IPS-18c (cell line): ENCODE measurements at regions not wholly inside any gene's neighbourhood (a gene's known extent, or its start where the extent isn't known, plus 50 kb on each side); places are given as distances from the start of the nearest gene placed in this dataset.
"Not testable (repeated sequence)": the region's sequence is repeated elsewhere in the genome, so short reads cannot be mapped to it uniquely, and the experiment has no call there.

Experiments used
- H3K4me3 ChIP-seq: 2 replicates; pipeline ENCODE4 v1.7.0; 2013; ENCODE audit warnings: low read depth, mild to moderate bottlenecking, low read length, moderate library complexity; ENCODE audit not compliant: insufficient read depth
- H3K9me3 ChIP-seq: one replicate; pipeline ENCODE4 v1.6.1; 2013; ENCODE audit warnings: mild to moderate bottlenecking, low read length, moderate library complexity; ENCODE audit not compliant: control insufficient read depth, insufficient read depth

GRCh38 chr6:112649853-112650252 lies 302.7 kb downstream of the RFPL4B start:
- no peak overlapping the region for H3K4me3 ChIP-seq
- no peaks in the 10 kb centered on the region for H3K9me3 ChIP-seq

GRCh38 chr6:112651239-112651638 lies 304.1 kb downstream of the RFPL4B start:
- no peak overlapping the region for H3K4me3 ChIP-seq

GRCh38 chr6:112659912-112660311 lies 312.8 kb downstream of the RFPL4B start:
- no peaks in the 10 kb centered on the region for H3K9me3 ChIP-seq
- H3K4me3 ChIP-seq, result no peak overlapping the region

More at GRCh38 chr6:112651239-112651638, 304.1 kb downstream of the RFPL4B start:
- H3K9me3 ChIP-seq, result no peaks in the 10 kb centered on the region

GRCh38 chr6:112660626-112661025 lies 313.5 kb downstream of the RFPL4B start:
- Histone ChIP-seq H3K4me3 (no peak overlapping the region), H3K9me3 (no peaks in the 10 kb centered on the region)

- no peaks in the 10 kb centered on the region for H3K9me3 ChIP-seq
Observed at GRCh38 chr6:112663698-112664097, 316.6 kb downstream of the RFPL4B start.

GRCh38 chr6:112665114-112665513 lies 318.0 kb downstream of the RFPL4B start:
- H3K9me3 ChIP-seq, result no peaks in the 10 kb centered on the region
- no peak overlapping the region for H3K4me3 ChIP-seq

More at GRCh38 chr6:112663698-112664097, 316.6 kb downstream of the RFPL4B start:
- no peak overlapping the region for H3K4me3 ChIP-seq

GRCh38 chr6:112665815-112666214 lies 318.7 kb downstream of the RFPL4B start:
- H3K4me3 ChIP-seq, result no peak overlapping the region

GRCh38 chr6:112667427-112667826 lies 320.3 kb downstream of the RFPL4B start:
- no peak overlapping the region for H3K4me3 ChIP-seq
- peaks cover under 1% of the 10 kb centered on the region for H3K9me3 ChIP-seq

More at GRCh38 chr6:112665815-112666214, 318.7 kb downstream of the RFPL4B start:
- H3K9me3 ChIP-seq, result no peaks in the 10 kb centered on the region

- Histone ChIP-seq H3K9me3 (no peaks in the 10 kb centered on the region), H3K4me3 (no peak overlapping the region)
Observed at GRCh38 chr6:112680091-112680490, 333.0 kb downstream of the RFPL4B start.

GRCh38 chr6:112682071-112682470 lies 334.9 kb downstream of the RFPL4B start:
- Histone ChIP-seq H3K4me3 (no peak overlapping the region), H3K9me3 (no peaks in the 10 kb centered on the region)

- no peaks in the 10 kb centered on the region for H3K9me3 ChIP-seq
- no peak overlapping the region for H3K4me3 ChIP-seq
Observed at GRCh38 chr6:112683106-112683505, 336.0 kb downstream of the RFPL4B start.

GRCh38 chr6:112683926-112684325 lies 336.8 kb downstream of the RFPL4B start:
- H3K4me3 ChIP-seq, result no peak overlapping the region
- no peaks in the 10 kb centered on the region for H3K9me3 ChIP-seq

GRCh38 chr6:112685521-112686220 lies 338.5 kb downstream of the RFPL4B start:
- H3K9me3 ChIP-seq, H3K4me3 ChIP-seq: not testable (repeated sequence)

GRCh38 chr6:112688487-112689165 lies 341.5 kb downstream of the RFPL4B start:
- H3K9me3 ChIP-seq, H3K4me3 ChIP-seq: not testable (repeated sequence)

GRCh38 chr6:112689183-112689858 lies 342.2 kb downstream of the RFPL4B start:
- not testable (repeated sequence) for H3K4me3 ChIP-seq, H3K9me3 ChIP-seq

- Histone ChIP-seq H3K9me3 (no peaks in the 10 kb centered on the region), H3K4me3 (no peak overlapping the region)
Observed at GRCh38 chr6:112690497-112691202, 343.5 kb downstream of the RFPL4B start.

- Histone ChIP-seq H3K4me3 (no peak overlapping the region), H3K9me3 (no peaks in the 10 kb centered on the region)
Observed at GRCh38 chr6:112691289-112691688, 344.2 kb downstream of the RFPL4B start.
